Brain microvascular endothelial cell (primary cell): ENCODE measurements at regions not wholly inside any gene's neighbourhood (a gene's known extent, or its start where the extent isn't known, plus 50 kb on each side); places are given as distances from the start of the nearest gene placed in this dataset.
"Not testable (repeated sequence)": the region's sequence is repeated elsewhere in the genome, so short reads cannot be mapped to it uniquely, and the experiment has no call there.

ENCODE experiments used
- DNase-seq: peaks from one replicate; pipeline ENCODE4 v3.0.0-alpha.2; 2020
- H3K27ac ChIP-seq: fragments of 250-450 bp; sonication (Bioruptor Pico); 2 replicates; pipeline ENCODE4 v1.5.1; 2020; ENCODE audit warnings: mild to moderate bottlenecking, moderate library complexity
- H3K27me3 ChIP-seq: fragments of 250-450 bp; sonication (Bioruptor Pico); replicated peaks from 2 replicates; pipeline ENCODE4 v1.5.1; 2020; ENCODE audit warnings: mild to moderate bottlenecking
- H3K36me3 ChIP-seq: fragments of 250-450 bp; sonication (Bioruptor Pico); replicated peaks from 2 replicates; pipeline ENCODE4 v1.5.1; 2020; ENCODE audit warnings: mild to moderate bottlenecking
- H3K4me3 ChIP-seq: 2 replicates; pipeline ENCODE4 v1.5.1; 2011; ENCODE audit warnings: low read depth, mild to moderate bottlenecking, control low read depth, low read length, moderate library complexity
- in situ Hi-C: cut with HindIII; loops from 2 replicates; pipeline ENCODE4 v1.10.0; 2017; ENCODE audit warnings: low sequenced_read_pairs, low pct_ligation_motif_present
- TF ChIP-seq, protein P1 (sequence below): IDR thresholded peaks from 2 replicates; pipeline ENCODE4 v1.5.1; 2011; ENCODE audit warnings: low read depth, mild to moderate bottlenecking, moderate library complexity, low read length, control low read depth, inconsistent platforms; ENCODE audit errors: missing control alignments

GRCh38 chr6:30819297-30819917 is 64.9 kb upstream of the DDR1 start:
- in situ Hi-C loops: no loop called here
- TF ChIP-seq, protein P1, sequence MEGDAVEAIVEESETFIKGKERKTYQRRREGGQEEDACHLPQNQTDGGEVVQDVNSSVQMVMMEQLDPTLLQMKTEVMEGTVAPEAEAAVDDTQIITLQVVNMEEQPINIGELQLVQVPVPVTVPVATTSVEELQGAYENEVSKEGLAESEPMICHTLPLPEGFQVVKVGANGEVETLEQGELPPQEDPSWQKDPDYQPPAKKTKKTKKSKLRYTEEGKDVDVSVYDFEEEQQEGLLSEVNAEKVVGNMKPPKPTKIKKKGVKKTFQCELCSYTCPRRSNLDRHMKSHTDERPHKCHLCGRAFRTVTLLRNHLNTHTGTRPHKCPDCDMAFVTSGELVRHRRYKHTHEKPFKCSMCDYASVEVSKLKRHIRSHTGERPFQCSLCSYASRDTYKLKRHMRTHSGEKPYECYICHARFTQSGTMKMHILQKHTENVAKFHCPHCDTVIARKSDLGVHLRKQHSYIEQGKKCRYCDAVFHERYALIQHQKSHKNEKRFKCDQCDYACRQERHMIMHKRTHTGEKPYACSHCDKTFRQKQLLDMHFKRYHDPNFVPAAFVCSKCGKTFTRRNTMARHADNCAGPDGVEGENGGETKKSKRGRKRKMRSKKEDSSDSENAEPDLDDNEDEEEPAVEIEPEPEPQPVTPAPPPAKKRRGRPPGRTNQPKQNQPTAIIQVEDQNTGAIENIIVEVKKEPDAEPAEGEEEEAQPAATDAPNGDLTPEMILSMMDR: no peak
- no peak for DNase-seq
- H3K36me3 ChIP-seq: no peaks in the 10 kb centered on the region
- H3K27me3 ChIP-seq: no peaks in the 10 kb centered on the region
- no peak overlapping the region for H3K27ac ChIP-seq
- H3K4me3 ChIP-seq: no peak overlapping the region

GRCh38 chr6:30818391-30818841 is 65.9 kb upstream of the DDR1 start:
- in situ Hi-C loops: no loop called here
- Histone ChIP-seq H3K27me3 (no peaks in the 10 kb centered on the region), H3K36me3 (no peaks in the 10 kb centered on the region), H3K27ac (peak overlapping the region; percentile 55), H3K4me3 (no peak overlapping the region)
- TF ChIP-seq, protein P1: no peak
- peak; percentile 52 for DNase-seq

- Histone ChIP-seq H3K27ac (no peak overlapping the region), H3K36me3 (no peaks in the 10 kb centered on the region), H3K4me3 (no peak overlapping the region), H3K27me3 (no peaks in the 10 kb centered on the region)
- TF ChIP-seq, protein P1: no peak
- in situ Hi-C loops: no loop called here
- no peak for DNase-seq
These were observed 67.3 kb upstream of the DDR1 start for GRCh38 chr6:30816791-30817739.

DNA sequence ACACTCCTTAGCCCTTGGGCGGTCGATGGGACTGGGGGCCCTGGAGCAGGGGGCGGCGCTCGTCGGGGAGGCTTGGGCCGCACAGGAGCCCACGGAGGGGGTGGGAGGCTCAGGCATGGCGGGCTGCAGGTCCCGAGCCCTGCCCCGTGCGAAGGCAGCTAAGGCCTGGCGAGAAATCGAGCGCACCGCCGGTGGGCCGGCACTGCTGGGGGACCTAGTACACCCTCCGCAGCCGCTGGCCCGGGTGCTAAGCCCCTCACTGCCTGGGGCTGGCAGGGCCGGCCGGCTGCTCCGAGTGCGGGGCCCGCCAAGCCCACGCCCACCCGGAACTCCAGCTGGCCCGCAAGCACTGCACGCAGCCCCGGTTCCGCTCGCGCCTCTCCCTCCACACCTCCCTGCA is 68.0 kb upstream of the DDR1 start:
- DNase-seq, H3K27me3 ChIP-seq, H3K4me3 ChIP-seq, H3K27ac ChIP-seq, H3K36me3 ChIP-seq, in situ Hi-C loops: not testable (repeated sequence)

- in situ Hi-C loops, H3K4me3 ChIP-seq, DNase-seq, H3K36me3 ChIP-seq, H3K27ac ChIP-seq, H3K27me3 ChIP-seq: not testable (repeated sequence)
These were observed 69.1 kb upstream of the DDR1 start for GRCh38 chr6:30815041-30815742.

- in situ Hi-C loops: no loop called here
- no peaks in the 10 kb centered on the region for H3K36me3 ChIP-seq
- H3K27ac ChIP-seq: peak overlapping the region; percentile 68
- DNase-seq: no peak
- H3K4me3 ChIP-seq: no peak overlapping the region
- TF ChIP-seq, protein P1: no peak
- no peaks in the 10 kb centered on the region for H3K27me3 ChIP-seq
These were observed 69.9 kb upstream of the DDR1 start for GRCh38 chr6:30814146-30815040.
